NCI-H2029 treated with DMSO at 0.1 percent for 48 hours (cell line): ENCODE measurements at regions not wholly inside any gene's neighbourhood (a gene's known extent, or its start where the extent isn't known, plus 50 kb on each side); places are given as distances from the start of the nearest gene placed in this dataset.
A peak's percentile ranks its signal among the peaks of the same experiment; 100 is the strongest.

Experiments used
- DNase-seq: peaks from one replicate; lab custom pipeline; 2025; lab: John Stamatoyannopoulos, UW

GRCh38 chr21:35136586-35137219, 87.6 kb upstream of the RUNX1 start:
- DNase-seq = no peak

DNA sequence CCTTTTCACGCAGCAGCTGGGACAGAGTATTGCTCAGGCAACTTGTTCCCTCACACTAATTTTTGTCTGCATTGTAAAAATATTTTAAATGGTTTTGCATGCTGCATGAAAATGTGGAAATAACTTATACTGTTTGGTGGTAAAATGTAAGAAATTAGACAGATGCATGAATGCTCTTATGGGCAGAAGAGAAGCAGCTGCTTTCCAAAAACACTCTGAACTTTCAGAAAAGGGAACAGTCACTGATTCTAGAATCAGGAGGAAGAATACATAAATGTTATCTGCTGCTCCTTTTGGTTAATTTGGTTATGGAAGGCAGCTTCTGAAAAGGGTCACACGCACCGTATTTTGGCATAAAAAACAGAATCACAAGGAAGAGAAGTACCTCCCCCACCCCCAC, 87.0 kb upstream of the RUNX1 start:
- DNase-seq = no peak

DNA sequence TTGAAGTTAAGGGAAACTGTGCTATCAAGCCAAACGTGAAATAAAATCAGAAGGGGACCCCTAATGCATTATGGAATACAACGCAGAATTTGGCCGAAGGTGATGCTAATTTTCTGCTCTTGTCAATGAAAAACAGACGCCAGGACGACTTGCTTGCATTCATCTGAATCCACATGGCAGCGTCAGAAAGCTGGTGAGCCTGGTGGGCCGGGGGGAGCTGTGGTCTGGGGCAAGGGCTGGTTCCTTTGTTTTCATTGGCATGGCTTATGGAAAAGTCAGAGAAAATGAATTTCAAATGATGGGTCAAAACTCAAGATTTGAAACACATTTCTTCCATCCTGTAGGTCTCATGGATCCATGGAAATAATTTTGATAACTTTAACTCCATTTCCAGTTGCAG, 86.4 kb upstream of the RUNX1 start:
- no peak for DNase-seq

DNA sequence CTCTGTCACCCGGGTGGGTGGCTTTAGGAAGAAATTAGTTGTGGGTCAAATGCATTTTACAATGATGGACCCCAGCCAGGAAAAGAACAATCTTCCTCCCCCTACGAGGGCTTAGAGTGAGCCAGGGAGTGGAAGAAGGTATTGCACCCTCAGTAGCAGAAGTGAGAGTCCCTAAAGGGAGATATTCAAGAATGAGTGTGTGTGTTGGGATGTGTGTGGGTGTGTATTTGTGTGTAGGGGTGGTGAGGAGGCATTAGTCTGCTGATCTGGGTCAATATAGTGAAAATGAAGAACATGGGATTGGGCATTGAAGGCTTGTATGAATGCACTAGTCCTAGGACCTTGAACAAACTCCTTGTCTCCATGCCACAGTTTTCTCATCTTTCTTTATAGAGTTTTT, 85.2 kb upstream of the RUNX1 start:
- DNase-seq = no peak

DNA sequence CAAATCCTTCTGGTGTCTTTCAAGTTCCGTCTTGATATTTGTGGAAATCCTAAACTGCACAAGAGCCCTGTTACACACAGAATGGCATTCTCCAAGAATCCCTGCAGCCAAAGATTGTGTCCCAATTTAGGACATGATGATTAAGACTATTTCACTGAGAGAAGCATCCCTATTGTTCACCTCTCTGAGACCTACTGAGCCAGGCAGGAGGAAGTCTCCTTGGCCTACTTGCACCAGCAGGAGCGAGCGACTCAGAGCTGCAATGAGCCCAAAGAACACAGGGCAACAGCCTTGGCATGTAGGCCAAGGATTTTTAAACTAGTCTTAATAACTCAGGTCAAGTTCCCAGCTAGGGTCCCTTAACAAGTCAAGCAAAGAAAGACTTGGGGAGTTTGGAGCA, 79.4 kb upstream of the RUNX1 start:
- DNase-seq = no peak

DNA sequence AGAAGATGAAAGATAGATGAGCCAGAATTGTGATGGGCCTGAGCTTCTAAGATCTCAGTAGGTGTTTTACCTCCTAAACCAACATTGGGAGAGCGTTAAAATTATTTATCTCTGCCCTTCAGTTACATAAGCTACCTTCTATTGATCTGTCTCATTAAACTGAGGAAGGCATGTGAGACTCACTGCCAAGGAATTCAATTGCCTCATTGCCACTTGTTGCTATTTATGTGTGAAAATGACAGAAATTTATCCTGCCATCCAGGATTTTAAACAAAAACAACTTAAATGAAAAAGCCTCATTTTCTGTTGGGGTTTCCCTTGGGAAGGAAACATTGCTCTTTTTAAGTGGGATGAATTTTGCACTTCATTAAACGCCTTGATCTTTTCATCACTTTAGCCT, 78.7 kb upstream of the RUNX1 start:
- no peak for DNase-seq

DNA sequence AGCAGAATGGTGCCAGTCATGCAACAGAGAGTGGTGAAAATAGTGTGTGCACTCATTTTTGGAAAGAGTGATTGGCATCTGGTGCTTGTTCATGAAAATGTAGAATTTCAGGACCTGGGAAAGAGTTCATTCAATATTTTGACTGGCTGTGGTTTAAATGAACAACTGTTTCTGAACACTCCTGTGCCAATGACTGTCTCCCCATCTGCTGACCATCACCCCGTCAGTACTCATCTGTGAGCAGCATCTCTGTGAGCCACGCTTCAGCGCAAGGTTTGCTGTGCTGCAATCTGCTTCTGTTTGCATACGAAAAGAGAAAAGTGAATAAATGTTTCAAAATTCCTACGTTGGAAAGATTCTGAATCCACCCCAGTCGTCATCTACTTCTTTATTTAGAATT, 77.9 kb upstream of the RUNX1 start:
- no peak for DNase-seq

DNA sequence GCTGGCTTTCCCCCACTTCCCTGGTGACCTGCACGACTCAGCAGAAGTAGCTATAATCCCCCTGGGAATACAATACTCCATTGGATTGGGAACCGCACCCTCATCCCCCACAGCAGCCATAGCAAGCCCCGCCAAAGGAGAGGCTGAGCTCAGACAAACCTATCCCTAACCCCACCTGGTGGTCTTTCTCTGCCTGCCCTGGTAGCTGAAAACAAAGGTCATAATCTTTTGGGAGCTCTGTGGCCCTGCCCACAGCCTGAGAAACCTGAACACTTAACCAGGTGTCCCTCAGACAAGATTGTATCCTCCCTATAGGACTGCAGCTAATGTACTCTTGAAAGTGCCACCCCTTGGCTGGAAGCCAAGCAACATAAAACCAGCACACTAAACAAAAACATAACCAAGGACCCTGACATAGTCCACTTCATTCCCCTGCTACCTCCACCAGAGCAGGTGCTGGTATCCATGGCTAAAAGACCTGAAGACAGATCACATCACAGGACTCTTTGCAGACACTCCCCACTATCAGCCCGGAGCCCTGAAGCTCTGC, 71.6 kb upstream of the RUNX1 start:
- DNase-seq = peak; percentile 70

DNA sequence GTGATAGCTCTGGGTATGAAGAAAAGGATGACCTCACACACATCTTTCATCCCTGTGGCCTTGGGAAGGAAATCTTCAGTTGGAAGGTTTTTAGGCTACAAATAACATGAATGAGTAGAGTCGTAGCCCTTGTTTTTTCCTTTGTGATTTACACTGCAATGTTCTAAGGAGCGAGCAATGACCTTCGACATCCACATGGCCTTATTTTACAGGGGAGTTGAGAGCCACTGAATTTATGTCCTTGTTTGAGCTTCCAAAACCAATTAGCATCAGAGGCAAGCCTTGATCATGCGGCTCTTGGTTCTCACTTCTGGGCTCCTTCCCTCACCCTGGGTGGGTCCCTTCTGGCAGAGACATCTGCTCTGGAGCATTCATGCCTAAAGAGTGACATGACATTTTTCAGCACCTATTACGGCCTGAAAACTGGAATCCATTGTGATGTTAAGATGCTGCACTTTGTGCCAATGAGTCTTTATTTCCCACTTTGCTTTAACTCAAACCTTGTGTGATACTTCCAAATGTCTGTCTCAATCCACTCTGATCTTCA, 70.5 kb upstream of the RUNX1 start:
- DNase-seq = no peak

DNA sequence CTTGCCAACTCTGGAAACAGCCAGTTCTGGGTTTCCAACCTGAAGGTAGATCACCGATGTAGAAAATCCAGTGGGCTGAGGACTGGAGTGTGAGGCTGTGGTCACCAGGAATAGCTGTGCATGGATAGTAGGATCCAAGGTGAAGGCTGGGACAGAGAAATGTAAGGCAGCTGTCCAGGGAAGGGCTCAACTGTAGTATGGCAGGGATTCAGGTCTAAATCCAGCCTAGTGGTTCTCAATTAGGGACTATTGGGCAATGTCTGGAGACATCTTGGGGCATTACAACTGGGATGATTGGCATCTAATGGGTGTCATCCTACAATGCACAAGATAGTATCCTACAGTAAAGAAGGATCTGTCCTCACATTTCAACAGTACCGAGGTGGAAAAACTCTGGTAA, 67.7 kb upstream of the RUNX1 start:
- DNase-seq = no peak

GRCh38 chr21:35113064-35113463, 64.0 kb upstream of the RUNX1 start:
- DNase-seq = no peak

GRCh38 chr21:35111321-35111930, 62.3 kb upstream of the RUNX1 start:
- no peak for DNase-seq

DNA sequence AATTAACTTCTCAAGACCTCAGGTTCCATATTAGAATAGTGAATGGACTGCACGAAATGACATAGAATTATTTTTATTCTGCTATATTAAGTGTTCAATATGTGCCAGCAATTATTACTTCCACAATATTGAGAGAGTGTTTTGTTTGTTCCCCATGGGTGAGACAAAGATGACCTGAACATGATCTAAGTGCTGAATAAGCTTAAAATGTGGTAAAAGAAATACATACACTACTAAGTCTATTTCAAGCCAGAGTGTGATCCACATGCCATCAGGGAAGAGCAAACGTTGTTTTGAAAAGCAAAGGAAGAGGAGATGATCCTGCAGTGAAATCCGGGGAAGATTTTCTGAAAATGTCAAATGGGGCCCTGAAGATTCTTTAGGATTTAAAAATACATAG, 59.8 kb upstream of the RUNX1 start:
- DNase-seq = no peak

GRCh38 chr21:35107520-35107919, 58.4 kb upstream of the RUNX1 start:
- DNase-seq = no peak

GRCh38 chr21:35106246-35106835, 57.2 kb upstream of the RUNX1 start:
- DNase-seq = no peak

DNA sequence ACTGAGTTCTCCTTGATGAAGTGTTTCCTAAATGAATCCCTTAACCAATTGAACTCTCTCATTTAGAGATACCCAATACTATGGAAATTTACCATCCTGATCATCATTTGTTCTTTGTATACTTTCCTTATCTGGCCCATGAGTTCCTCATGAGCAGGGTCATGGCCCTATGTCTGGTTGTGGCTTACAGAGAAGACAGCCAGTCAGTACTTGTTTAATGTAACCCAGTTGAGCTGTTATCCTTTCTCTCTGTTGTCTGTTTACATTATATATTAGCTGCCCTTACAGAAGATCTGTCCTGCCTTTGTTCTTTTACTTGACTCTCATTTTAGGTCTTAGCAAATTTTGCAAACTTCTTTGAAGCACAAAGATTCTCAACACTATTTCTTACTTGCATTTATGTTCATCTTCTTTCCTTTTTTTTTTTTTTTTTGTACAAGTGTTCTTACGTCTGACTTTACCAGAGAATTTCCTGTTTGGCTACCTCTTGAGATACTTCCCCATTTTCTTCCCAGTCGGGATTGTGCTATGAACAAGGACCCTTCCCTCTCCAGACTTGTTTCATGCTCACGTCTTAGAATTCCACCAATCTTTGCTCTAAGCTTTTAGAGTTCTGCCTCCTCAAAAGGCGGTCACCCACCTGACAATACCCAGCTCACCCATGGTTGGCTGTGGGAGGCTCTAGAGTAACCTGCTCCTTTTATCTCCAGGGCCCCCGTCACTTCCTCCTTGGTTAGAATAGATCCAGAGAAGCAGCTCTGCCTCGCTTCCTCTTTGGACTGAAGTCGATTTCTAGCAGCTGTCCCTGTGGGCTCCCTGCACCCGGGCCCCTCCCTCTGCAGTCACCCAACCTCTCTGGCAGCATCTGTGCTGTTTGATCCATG, 53.6 kb upstream of the RUNX1 start:
- DNase-seq = no peak

DNA sequence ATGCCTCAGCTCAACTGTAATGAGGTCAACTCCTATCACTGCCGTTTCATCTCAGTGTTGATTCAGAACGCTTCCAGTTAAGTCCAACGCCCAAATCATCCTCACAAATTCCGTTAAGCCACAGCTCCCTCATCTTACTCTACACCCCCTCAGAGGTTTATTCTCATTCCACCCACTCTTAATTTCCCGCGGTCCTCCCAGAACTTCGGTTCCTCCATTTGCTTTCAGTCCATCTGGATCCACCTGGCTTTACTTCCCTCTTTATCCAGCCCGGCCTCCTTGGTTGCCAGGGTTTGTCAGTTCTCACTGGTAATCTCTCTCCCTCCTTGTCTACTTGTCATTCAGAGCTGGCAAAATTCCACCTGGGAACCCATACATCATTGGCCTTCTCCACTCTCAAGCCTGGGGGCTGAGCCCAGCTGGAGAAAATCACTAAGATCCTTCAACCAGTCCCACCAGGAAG, 51.3 kb upstream of the RUNX1 start:
- DNase-seq = no peak

DNA sequence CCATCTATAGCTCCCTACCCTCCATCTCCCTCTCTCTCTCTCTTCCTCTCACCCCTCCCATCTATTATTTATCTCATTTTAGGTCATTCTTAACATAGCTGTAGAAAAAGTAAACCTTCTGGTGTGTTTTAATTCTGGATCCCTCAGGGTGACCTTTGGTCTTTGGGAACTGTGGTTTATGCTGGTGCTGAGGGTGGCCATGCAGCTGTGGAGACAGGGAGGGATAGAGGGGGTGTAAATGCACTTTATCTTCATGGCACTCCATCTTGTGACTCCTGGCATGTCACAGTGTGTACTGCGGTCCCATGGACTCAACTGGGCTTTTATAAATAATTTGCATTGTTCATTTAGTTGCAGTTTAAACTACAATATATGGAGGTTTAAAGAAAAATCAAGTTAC, 50.2 kb upstream of the RUNX1 start:
- no peak for DNase-seq
